ENCODE measurements at regions not wholly inside any gene's neighbourhood (a gene's known extent, or its start where the extent isn't known, plus 50 kb on each side); places are given as distances from the start of the nearest gene placed in this dataset.
"Not testable (repeated sequence)": the region's sequence is repeated elsewhere in the genome, so short reads cannot be mapped to it uniquely, and the experiment has no call there.

DNA sequence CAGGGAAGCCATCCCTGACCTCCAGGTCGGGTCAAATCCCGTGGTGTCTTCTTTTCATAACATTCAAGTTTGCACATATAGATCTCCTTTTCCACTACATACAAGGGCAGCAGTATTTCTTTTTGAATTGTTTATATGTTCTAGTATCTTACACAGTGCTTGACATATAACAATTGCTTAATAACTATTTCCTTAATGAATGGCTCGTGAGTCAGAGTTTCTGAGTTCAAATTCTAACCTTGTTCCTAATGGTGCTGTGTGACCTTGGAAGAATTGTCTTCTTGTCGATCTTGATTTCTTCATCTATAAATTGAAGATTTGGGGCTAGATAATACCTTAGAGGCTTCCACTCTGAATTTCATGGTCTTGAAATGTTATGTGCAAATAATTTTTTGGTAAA, 57.2 kb upstream of the PELI2 start:
- Mint-ChIP-seq H3K4me3 (no peak overlapping the region), H3K27ac (ENCODE audit: unreplicated experiment) (no peak overlapping the region), H3K27me3 (ENCODE audit: low read depth) (no peaks in the 10 kb centered on the region), H3K36me3 (ENCODE audit: low read depth) (no peaks in the 10 kb centered on the region), H3K4me1 (peaks cover 32% of the 10 kb centered on the region), H3K9me3 (no peaks in the 10 kb centered on the region)
- TF ChIP-seq, protein P1, sequence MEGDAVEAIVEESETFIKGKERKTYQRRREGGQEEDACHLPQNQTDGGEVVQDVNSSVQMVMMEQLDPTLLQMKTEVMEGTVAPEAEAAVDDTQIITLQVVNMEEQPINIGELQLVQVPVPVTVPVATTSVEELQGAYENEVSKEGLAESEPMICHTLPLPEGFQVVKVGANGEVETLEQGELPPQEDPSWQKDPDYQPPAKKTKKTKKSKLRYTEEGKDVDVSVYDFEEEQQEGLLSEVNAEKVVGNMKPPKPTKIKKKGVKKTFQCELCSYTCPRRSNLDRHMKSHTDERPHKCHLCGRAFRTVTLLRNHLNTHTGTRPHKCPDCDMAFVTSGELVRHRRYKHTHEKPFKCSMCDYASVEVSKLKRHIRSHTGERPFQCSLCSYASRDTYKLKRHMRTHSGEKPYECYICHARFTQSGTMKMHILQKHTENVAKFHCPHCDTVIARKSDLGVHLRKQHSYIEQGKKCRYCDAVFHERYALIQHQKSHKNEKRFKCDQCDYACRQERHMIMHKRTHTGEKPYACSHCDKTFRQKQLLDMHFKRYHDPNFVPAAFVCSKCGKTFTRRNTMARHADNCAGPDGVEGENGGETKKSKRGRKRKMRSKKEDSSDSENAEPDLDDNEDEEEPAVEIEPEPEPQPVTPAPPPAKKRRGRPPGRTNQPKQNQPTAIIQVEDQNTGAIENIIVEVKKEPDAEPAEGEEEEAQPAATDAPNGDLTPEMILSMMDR (conservative IDR thresholded peaks at IDR 0.05) = no peak
- DNase-seq (ENCODE audit: low read depth, low spot score) = no peak

DNA sequence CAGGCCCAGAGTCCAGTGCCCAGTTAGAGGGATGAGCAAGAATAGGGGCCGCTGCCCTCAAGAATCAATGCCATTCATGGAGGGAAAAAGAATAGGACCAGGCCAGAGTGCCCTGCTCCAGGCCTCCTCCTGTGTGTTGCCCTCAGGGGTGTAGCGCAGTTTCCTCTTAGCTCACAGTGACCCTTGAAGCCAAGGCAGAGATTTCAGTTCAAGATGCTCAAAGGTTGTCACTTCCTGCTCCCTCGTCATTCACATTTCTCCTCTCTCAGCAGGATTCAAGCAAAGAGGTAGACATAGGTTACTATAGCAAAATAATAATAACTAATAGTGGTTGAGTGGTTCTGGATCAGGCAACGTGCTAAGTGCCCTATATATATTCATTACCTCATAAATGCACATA, 55.1 kb upstream of the PELI2 start:
- Mint-ChIP-seq H3K27ac (ENCODE audit: unreplicated experiment) (no peak overlapping the region), H3K27me3 (ENCODE audit: low read depth) (no peaks in the 10 kb centered on the region), H3K36me3 (ENCODE audit: low read depth) (no peaks in the 10 kb centered on the region), H3K4me1 (peaks cover 16% of the 10 kb centered on the region), H3K9me3 (no peaks in the 10 kb centered on the region), H3K4me3 (no peak overlapping the region)
- no peak for DNase-seq (ENCODE audit: low read depth, low spot score)
- TF ChIP-seq, protein P1 (conservative IDR thresholded peaks at IDR 0.05) = no peak

DNA sequence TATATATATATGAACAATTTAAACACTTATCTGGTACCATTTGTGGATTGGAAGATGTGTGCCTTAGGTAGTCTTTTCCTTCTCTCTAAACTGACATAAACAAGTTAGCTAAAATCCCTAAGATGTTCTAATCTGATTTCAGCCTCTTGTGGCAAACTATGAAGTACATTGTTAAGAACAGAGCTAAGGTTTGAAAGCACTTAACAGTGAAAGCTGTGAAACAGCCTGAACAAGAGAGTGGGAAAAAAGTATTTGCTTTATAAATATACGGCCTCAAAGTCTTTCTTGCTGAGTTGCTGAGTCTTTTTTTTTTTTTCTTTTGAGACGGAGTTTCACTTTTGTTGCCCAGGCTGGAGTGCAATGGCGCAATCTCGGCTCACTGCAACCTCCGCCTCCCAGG, 53.7 kb upstream of the PELI2 start:
- no peak for DNase-seq (ENCODE audit: low read depth, low spot score)
- no peak overlapping the region for H3K4me3 Mint-ChIP-seq
- TF ChIP-seq, protein P1 (conservative IDR thresholded peaks at IDR 0.05) = no peak
- H3K9me3 Mint-ChIP-seq = no peaks in the 10 kb centered on the region
- H3K27ac Mint-ChIP-seq (ENCODE audit: unreplicated experiment) = no peak overlapping the region
- H3K27me3 Mint-ChIP-seq (ENCODE audit: low read depth) = no peaks in the 10 kb centered on the region
- H3K36me3 Mint-ChIP-seq (ENCODE audit: low read depth) = no peaks in the 10 kb centered on the region
- peaks cover 6% of the 10 kb centered on the region for H3K4me1 Mint-ChIP-seq

DNA sequence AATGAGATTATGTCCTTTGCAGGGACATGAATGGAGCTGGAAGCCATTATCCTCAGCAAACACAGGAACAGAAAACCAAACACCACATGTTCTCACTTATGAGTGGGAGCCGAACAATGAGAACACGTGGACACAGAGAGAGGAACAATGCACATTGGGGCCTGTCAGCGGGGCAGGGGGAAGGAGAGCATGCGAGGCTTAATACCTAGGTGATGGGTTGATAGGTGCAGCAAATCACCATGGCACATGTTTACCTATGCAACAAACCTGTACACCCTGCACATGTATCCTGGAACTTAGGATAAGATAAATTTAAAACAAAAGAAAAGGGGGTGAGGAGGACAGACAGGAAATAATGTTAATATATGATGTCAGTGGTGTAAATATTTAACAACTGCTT, 53.0 kb upstream of the PELI2 start:
- H3K4me3 Mint-ChIP-seq; H3K27ac Mint-ChIP-seq (ENCODE audit: unreplicated experiment); H3K4me1 Mint-ChIP-seq; H3K27me3 Mint-ChIP-seq (ENCODE audit: low read depth); H3K36me3 Mint-ChIP-seq (ENCODE audit: low read depth); DNase-seq (ENCODE audit: low read depth, low spot score); H3K9me3 Mint-ChIP-seq: not testable (repeated sequence)

DNA sequence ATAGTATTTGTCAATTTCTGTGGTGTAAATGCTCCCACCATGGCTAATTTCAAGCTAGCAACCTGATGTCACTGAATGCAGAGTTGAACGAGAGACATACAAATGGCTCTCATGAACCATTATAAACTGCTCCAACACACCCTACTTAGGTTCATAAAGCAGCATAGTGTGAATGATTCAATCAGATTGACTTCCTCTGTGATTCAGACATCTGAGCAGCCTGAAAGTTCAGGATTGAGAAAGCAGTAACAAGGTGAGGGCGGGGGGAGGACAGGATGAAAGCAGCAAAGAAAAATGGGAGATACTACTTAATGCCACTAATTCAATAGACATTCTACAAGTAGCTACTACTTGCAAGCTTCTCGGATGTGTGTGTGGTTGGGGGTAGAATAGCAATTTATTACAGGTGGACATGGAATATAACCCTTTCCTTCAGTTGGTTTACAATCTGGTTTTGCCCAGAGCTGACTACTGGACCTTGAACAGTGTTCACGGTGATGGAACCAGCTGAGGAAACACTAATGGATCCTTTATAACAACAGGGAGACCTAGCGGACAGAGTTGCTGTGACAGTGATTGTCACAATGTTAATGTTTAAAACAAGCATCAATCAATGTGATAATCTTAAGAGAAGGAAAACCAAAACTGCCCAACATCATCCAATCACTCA, 52.5 kb upstream of the PELI2 start:
- Mint-ChIP-seq H3K4me1 (peaks cover 4% of the 10 kb centered on the region), H3K27me3 (ENCODE audit: low read depth) (no peaks in the 10 kb centered on the region), H3K36me3 (ENCODE audit: low read depth) (no peaks in the 10 kb centered on the region), H3K27ac (ENCODE audit: unreplicated experiment) (no peak overlapping the region), H3K4me3 (no peak overlapping the region), H3K9me3 (no peaks in the 10 kb centered on the region)
- TF ChIP-seq, protein P1 (conservative IDR thresholded peaks at IDR 0.05) = no peak
- DNase-seq (ENCODE audit: low read depth, low spot score) = no peak
